ENCODE measurements at regions not wholly inside any gene's neighbourhood (a gene's known extent, or its start where the extent isn't known, plus 50 kb on each side); places are given as distances from the start of the nearest gene placed in this dataset.

GRCh38 chr3:127445581-127446343, 144.8 kb downstream of the TPRA1 start:
- TF ChIP-seq POLR2AphosphoS5 (IDR thresholded peaks at IDR 0.05) (no peak), CTCF (IDR thresholded peaks at IDR 0.05; ENCODE audit: poor library complexity, severe bottlenecking) (no peak)

Data from neural cell (in vitro differentiated cells).